GM12874 (cell line): ENCODE measurements at regions not wholly inside any gene's neighbourhood (a gene's known extent, or its start where the extent isn't known, plus 50 kb on each side); places are given as distances from the start of the nearest gene placed in this dataset.

Source experiments
- TF ChIP-seq, protein P1 (sequence below): IDR thresholded peaks from 2 replicates; pipeline ENCODE4 v1.5.1; 2011; ENCODE audit warnings: low read depth, mild to moderate bottlenecking, control low read depth, low read length, moderate library complexity; ENCODE audit not compliant: insufficient read depth

- TF ChIP-seq, protein P1, sequence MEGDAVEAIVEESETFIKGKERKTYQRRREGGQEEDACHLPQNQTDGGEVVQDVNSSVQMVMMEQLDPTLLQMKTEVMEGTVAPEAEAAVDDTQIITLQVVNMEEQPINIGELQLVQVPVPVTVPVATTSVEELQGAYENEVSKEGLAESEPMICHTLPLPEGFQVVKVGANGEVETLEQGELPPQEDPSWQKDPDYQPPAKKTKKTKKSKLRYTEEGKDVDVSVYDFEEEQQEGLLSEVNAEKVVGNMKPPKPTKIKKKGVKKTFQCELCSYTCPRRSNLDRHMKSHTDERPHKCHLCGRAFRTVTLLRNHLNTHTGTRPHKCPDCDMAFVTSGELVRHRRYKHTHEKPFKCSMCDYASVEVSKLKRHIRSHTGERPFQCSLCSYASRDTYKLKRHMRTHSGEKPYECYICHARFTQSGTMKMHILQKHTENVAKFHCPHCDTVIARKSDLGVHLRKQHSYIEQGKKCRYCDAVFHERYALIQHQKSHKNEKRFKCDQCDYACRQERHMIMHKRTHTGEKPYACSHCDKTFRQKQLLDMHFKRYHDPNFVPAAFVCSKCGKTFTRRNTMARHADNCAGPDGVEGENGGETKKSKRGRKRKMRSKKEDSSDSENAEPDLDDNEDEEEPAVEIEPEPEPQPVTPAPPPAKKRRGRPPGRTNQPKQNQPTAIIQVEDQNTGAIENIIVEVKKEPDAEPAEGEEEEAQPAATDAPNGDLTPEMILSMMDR, result no peak
Measured at GRCh38 chr15:59894835-59895234, 109.3 kb upstream of the FOXB1 start.

DNA sequence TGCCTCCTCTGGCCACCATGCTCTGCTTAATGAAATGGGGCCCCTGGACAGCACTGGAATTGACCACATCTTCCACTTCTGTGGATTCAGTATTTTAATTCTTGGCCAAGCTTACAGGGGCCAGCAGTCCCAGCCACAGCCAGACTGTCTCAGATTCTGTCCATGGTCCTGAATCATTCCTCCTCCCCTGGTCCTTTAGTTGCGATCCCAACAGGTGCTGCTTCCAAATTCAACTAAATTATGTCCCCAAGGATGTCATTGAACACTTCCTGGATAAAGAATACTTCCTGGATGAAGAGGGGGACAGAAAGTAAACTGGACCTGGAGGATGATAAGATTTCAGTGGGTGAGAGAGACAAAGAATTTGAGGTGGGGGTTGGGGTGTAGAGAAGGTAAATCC is 111.1 kb upstream of the FOXB1 start:
- TF ChIP-seq, protein P1, result no peak

DNA sequence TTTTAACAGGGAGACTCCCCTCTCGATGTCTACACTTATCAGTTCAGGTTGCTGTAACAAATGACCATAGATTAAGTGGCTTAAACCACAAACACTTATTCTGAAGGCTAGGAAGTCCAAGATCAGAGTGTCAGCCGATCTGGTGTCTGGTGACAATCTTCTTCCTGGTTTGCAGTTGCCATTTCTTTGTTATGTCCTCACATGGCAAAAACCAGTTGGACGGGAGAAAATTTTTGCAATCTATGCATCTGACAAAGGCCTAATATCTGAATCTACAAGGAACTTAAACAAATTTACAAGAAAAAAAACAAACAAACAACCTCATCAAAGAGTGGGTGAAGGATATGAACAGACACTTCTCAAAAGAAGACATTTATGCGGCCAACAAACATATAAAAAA is 116.9 kb upstream of the FOXB1 start:
- TF ChIP-seq, protein P1, result no peak

GRCh38 chr15:59886441-59886840 is 117.7 kb upstream of the FOXB1 start:
- TF ChIP-seq, protein P1, result no peak

DNA sequence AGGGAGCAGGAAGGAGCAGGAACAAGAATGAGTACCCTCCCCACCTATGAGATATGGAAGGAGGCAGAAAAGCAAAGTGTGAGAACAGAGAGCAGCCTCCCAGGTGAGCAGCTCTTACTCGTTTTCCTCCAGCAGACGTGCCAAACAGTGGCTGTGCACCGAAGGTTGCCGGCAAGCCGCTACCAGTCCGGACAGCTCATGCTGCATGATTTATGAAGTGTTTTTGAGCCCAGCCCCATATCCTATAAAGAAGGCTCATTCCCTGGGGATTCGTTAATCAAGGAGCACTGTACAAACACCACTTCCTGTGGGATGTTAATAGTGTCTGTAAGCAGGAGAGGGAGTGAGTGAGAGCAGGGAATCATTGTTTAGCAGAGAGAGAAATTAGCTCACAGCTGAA is 118.3 kb upstream of the FOXB1 start:
- TF ChIP-seq, protein P1, result no peak

DNA sequence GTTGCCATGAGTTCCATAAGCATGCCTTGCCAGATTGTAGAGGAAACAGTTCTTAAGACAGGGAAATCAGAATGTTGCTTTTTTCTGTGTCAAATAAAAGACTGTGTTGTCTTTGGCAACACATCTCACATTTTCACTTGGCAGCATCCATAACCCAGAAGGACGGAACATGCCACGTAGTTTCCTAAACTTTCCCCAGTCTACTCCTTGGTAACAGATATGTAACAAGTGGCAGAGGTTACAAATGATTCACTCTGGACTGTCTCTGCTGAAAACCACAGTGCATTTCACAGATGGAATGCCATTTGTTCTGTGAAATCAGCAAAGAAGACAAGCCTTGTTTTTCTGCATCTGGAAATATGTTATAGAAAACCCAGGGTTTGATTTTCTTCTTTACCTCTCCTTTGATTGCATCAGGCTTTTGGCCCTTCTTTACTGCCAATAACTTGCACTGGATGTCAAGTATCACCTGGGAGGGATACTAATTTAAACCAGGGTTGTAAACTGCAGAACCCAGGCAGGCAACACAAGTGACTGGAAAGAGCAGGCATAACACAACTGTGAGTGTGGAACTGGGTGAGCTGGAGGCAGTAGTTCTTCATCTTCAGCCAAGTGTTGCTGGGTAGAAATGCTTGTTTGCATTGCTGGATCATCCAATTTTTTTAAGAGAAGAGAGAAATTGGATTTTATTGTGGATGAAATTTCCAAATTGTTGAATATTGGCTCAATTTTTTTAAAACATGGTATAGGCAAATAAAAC is 124.4 kb upstream of the FOXB1 start:
- TF ChIP-seq, protein P1, result no peak

DNA sequence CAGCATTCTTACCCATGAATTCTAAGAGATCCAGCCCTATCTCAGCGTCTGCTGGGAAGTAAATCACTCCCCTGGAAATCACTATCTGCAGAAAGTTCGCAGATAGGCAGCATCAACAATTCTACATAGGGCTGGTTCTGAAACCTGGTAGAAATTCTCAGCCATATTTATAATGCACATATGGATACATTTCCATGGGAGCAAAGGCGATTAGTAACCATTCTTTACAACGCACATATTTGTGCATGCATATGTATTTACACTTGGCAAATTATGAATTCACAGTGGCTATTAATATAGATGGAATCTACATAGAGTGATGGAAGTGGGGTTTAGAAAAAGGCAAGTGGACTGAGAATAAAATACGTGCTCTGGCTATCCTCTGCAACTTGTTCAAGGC is 128.0 kb upstream of the FOXB1 start:
- TF ChIP-seq, protein P1, result no peak
